Peyer's patch (tissue), 4 donors: ENCODE measurements at regions not wholly inside any gene's neighbourhood (a gene's known extent, or its start where the extent isn't known, plus 50 kb on each side); places are given as distances from the start of the nearest gene placed in this dataset.

Source experiments
- POLR2A ChIP-seq, 2 donors: fragments of 450-650 bp; IDR thresholded peaks; one replicate each; pipeline ENCODE4 v1.5.1; 2017; ENCODE audit warnings: antibody characterized with exemption in 2 of 2, mild to moderate bottlenecking in 2 of 2, moderate library complexity in 2 of 2
- TF ChIP-seq, protein P1 (sequence below), 6 experiments: fragments of 450-650 bp in 4 of 6; fragments of 200-600 bp in 2 of 6; sonication (generic) in 1 of 6; IDR thresholded peaks; one replicate each; pipeline ENCODE4 v1.5.1; 2017 to 2019; ENCODE audit warnings: antibody characterized with exemption in 6 of 6, mild to moderate bottlenecking in 3 of 6, moderate library complexity in 1 of 6

DNA sequence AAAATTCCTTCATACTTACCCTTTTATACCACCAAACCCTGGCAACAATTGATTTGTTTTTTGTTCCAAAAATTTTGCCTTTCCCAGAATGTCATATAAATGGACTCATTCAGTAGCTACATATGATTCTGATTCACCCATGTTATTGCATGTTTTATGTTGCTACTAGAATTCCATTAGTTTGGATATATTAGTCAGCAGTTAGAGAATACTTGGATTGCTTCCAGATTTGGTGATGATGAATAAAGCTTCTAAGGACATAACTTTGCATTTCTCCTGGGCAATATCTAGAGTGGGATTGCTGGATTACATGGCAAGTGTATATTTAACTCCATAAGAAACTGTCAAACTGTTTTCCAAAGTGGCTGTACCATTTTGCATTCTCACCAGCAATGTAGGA lies 806.9 kb downstream of the DNAJB9 start:
- no peak for TF ChIP-seq POLR2A (IDR thresholded peaks at IDR 0.05)
- TF ChIP-seq, protein P1, sequence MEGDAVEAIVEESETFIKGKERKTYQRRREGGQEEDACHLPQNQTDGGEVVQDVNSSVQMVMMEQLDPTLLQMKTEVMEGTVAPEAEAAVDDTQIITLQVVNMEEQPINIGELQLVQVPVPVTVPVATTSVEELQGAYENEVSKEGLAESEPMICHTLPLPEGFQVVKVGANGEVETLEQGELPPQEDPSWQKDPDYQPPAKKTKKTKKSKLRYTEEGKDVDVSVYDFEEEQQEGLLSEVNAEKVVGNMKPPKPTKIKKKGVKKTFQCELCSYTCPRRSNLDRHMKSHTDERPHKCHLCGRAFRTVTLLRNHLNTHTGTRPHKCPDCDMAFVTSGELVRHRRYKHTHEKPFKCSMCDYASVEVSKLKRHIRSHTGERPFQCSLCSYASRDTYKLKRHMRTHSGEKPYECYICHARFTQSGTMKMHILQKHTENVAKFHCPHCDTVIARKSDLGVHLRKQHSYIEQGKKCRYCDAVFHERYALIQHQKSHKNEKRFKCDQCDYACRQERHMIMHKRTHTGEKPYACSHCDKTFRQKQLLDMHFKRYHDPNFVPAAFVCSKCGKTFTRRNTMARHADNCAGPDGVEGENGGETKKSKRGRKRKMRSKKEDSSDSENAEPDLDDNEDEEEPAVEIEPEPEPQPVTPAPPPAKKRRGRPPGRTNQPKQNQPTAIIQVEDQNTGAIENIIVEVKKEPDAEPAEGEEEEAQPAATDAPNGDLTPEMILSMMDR (IDR thresholded peaks at IDR 0.05): no peak
